Tibial nerve (tissue), 4 donors: ENCODE measurements at regions not wholly inside any gene's neighbourhood (a gene's known extent, or its start where the extent isn't known, plus 50 kb on each side); places are given as distances from the start of the nearest gene placed in this dataset.

Experiments used
- DNase-seq, 2 donors: peaks; one replicate each; pipeline ENCODE4 v3.0.0-alpha.2; 2019; ENCODE audit warnings: low spot score in 2 of 2
- H3K27ac ChIP-seq, 4 donors: fragments of 200-600 bp; sonication (generic) in 3 of 4; one replicate each; pipeline ENCODE4 v1.5.1; 2017 to 2019; ENCODE audit warnings: mild to moderate bottlenecking in 1 of 4
- H3K27me3 ChIP-seq, 2 donors: fragments of 200-600 bp; sonication (generic) in 1 of 2; one replicate each; pipeline versions ENCODE4 v1.5.1 to v1.6.0; 2017 to 2019
- H3K36me3 ChIP-seq, 3 donors: fragments of 200-600 bp; sonication (generic); one replicate each; pipeline ENCODE4 v1.5.1; 2018 to 2019
- H3K4me1 ChIP-seq, 4 donors: fragments of 200-600 bp; sonication (generic) in 3 of 4; one replicate each; pipeline ENCODE4 v1.5.1; 2017 to 2019
- H3K4me3 ChIP-seq, 4 donors: fragments of 200-600 bp; sonication (generic) in 3 of 4; one replicate each; pipeline ENCODE4 v1.5.1; 2017 to 2019; ENCODE audit warnings: mild to moderate bottlenecking in 1 of 4, moderate library complexity in 1 of 4
- H3K9me3 ChIP-seq, 4 donors: fragments of 200-600 bp; sonication (generic) in 3 of 4; one replicate each; pipeline ENCODE4 v1.5.1; 2017 to 2019
- EP300 ChIP-seq, 2 donors: sonication (generic); formaldehyde crosslinking; IDR thresholded peaks; one replicate each; pipeline ENCODE4 v1.6.1; 2017; ENCODE audit warnings: antibody characterized with exemption in 2 of 2, mild to moderate bottlenecking in 1 of 2
- POLR2A ChIP-seq, 2 donors: fragments of 450-650 bp; IDR thresholded peaks; one replicate each; pipeline ENCODE4 v1.6.1; 2017; ENCODE audit warnings: antibody characterized with exemption in 2 of 2, mild to moderate bottlenecking in 2 of 2, moderate library complexity in 2 of 2
- WGBS, 2 donors: methylation state at CpG; one replicate each; pipeline ENCODE4 v1.1.5; 2018; 5-methylcytosine and 5-hydroxymethylcytosine counted together
- TF ChIP-seq, protein P1 (sequence below), 5 experiments: fragments of 200-600 bp in 3 of 5; fragments of 450-650 bp in 2 of 5; sonication (generic) in 3 of 5; IDR thresholded peaks; one replicate each; pipeline ENCODE4 v1.5.1; 2016 to 2019; ENCODE audit warnings: antibody characterized with exemption in 5 of 5, mild to moderate bottlenecking in 3 of 5, moderate library complexity in 2 of 5

DNA sequence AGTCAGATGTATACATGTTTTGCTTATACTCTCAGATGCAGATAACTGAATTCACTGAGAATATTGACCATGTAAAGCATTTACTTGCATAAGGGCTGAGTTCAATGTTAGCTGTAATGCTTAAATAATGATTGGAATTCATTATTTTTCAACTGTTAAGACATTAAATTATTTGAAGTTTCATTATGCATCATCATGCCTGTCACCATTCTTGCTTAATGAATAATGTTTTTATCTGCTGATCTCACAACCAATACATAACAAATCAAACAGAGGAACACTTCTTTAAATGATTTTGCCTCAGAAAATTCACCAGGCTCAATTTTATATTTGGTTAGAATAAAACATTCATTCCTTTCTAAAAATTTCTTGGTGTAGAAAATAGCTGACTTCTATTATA, 233.4 kb downstream of the GPR37 start:
- TF ChIP-seq, protein P1, sequence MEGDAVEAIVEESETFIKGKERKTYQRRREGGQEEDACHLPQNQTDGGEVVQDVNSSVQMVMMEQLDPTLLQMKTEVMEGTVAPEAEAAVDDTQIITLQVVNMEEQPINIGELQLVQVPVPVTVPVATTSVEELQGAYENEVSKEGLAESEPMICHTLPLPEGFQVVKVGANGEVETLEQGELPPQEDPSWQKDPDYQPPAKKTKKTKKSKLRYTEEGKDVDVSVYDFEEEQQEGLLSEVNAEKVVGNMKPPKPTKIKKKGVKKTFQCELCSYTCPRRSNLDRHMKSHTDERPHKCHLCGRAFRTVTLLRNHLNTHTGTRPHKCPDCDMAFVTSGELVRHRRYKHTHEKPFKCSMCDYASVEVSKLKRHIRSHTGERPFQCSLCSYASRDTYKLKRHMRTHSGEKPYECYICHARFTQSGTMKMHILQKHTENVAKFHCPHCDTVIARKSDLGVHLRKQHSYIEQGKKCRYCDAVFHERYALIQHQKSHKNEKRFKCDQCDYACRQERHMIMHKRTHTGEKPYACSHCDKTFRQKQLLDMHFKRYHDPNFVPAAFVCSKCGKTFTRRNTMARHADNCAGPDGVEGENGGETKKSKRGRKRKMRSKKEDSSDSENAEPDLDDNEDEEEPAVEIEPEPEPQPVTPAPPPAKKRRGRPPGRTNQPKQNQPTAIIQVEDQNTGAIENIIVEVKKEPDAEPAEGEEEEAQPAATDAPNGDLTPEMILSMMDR (IDR thresholded peaks at IDR 0.05): no peak
- TF ChIP-seq POLR2A (IDR thresholded peaks at IDR 0.05) (no peak), EP300 (IDR thresholded peaks at IDR 0.05) (no peak)

DNA sequence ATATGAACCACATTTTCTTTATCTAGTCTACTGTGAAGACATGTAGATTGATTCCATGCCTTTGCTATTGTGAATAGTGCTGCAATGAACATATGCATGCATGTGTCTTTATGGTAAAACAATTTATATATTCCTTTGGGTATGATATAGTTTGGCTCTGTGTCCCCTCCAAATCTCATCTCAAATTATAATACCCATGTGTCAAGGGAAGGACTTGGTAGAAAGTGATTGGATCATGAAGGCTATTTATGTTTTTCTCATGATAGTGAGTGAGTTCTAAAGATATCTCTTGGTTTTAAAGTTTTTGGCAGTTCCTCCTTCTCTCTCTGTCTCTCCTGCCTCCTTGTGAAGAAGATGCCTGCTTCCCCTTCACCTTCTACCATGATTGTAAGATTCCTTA, 248.7 kb downstream of the GPR37 start:
- no peak for DNase-seq
- Histone ChIP-seq H3K4me1 (no peaks in the 10 kb centered on the region), H3K9me3 (peaks cover 0 to 1% (median 0%) of the 10 kb centered on the region in 4 donors), H3K27me3 (no peaks in the 10 kb centered on the region), H3K4me3 (no peak overlapping the region), H3K27ac (no peak overlapping the region), H3K36me3 (no peaks in the 10 kb centered on the region)
- TF ChIP-seq POLR2A (IDR thresholded peaks at IDR 0.05): no peak
- TF ChIP-seq, protein P1 (IDR thresholded peaks at IDR 0.05): no peak
- TF ChIP-seq EP300 (IDR thresholded peaks at IDR 0.05): no peak

More for the DNA sequence above, 233.4 kb downstream of the GPR37 start:
- H3K27me3 ChIP-seq: no peaks in the 10 kb centered on the region
- H3K4me3 ChIP-seq: no peak overlapping the region
- no peak overlapping the region for H3K27ac ChIP-seq
- no peaks in the 10 kb centered on the region for H3K36me3 ChIP-seq
- no peak for DNase-seq
- H3K4me1 ChIP-seq: no peaks in the 10 kb centered on the region
- peaks cover 0 to 8% (median 0%) of the 10 kb centered on the region in 4 donors for H3K9me3 ChIP-seq

DNA sequence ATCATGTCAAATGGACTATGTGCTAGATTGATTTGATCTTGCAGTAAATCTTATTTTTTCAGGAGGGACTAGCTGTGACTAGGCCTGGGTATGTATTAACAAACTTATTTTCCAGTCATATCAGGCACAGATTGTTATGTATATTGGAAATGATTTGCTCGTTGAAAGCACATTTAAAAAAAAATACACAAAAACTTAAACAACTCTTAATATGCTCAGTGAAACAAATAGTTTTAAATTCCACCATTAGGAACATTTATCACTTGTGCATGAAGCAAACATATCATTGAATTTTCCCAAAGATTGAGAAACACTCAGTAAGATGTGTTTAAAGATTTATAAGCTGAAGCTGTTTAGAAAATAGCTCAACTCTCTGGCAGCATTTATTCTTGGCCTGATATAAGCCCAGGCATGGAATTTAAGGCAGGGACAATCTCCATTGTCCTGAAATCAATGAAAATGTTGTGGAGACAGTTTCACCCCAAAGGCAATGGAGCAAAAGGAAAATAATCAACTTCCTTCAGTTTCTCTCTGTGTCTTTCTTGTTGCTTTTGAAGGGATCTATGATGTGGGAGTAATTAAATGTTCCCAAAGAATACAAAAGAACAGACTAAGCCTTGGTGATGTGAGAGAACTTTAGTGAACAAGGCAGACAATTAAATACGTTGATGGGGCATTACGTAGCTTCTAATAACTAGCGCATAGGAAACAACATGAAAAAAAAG, 250.3 kb downstream of the GPR37 start:
- no peak overlapping the region for H3K27ac ChIP-seq
- no peak for DNase-seq
- H3K36me3 ChIP-seq: no peaks in the 10 kb centered on the region
- no peaks in the 10 kb centered on the region for H3K9me3 ChIP-seq
- 39 to 40% methylated on average over 4 of the region's 4 CpGs for WGBS, 2 donors
- no peak overlapping the region for H3K4me3 ChIP-seq
- H3K27me3 ChIP-seq: no peaks in the 10 kb centered on the region
- no peaks in the 10 kb centered on the region for H3K4me1 ChIP-seq
- no peak for TF ChIP-seq POLR2A (IDR thresholded peaks at IDR 0.05)
- TF ChIP-seq, protein P1 (IDR thresholded peaks at IDR 0.05): no peak
- TF ChIP-seq EP300 (IDR thresholded peaks at IDR 0.05): no peak

DNA sequence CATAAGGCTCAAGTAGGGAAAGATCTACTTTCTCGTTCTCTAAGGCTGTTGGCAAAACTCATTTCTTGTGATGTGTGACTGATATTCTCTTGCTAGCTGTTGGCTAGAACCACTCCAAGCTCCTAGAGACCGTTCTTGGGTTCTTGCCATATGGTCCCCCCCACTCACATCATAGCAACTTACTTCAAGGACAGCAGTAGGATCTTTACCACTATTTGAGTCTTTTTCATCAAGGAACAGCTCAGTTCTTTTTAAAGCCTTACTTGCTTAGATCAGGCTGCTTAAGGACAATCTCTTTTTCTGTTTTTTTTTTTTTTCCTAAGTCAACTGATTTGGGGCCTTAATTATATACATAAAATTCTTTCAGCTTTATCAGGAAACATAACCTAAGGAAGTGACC, 251.1 kb downstream of the GPR37 start:
- no peak for TF ChIP-seq EP300 (IDR thresholded peaks at IDR 0.05)
- no peak for TF ChIP-seq POLR2A (IDR thresholded peaks at IDR 0.05)
- TF ChIP-seq, protein P1 (IDR thresholded peaks at IDR 0.05): no peak
- no peaks in the 10 kb centered on the region for H3K4me1 ChIP-seq
- H3K9me3 ChIP-seq: no peaks in the 10 kb centered on the region
- H3K4me3 ChIP-seq: no peak overlapping the region
- H3K27me3 ChIP-seq: no peaks in the 10 kb centered on the region
- H3K36me3 ChIP-seq: no peaks in the 10 kb centered on the region
- no peak for DNase-seq
- 66 to 77% methylated on average over 2 of the region's 2 CpGs for WGBS, 2 donors
- H3K27ac ChIP-seq: no peak overlapping the region

DNA sequence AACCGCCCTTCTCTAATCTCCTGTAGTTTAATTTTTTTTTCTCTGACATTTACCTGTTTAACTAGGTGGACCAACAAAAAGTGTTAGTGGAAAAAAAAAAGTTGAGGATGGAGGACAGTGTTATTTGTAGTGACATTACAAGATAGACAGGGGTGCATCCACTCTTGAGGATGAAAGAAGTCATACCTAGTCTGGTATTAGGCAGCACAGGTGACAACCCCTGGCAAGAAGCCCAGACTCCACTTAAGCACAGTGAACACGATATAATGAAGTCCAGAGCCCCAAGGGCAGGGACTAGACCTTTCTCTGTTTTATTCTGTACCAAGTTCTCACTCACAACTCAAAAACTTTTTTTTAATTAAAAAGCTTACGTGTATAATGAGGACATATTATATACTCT, 268.4 kb downstream of the GPR37 start:
- no peak for DNase-seq
- Histone ChIP-seq H3K4me1 (no peaks in the 10 kb centered on the region), H3K27me3 (no peaks in the 10 kb centered on the region), H3K4me3 (no peak overlapping the region), H3K36me3 (no peaks in the 10 kb centered on the region), H3K9me3 (no peaks in the 10 kb centered on the region), H3K27ac (no peak overlapping the region)
- TF ChIP-seq, protein P1 (IDR thresholded peaks at IDR 0.05): no peak
- no peak for TF ChIP-seq EP300 (IDR thresholded peaks at IDR 0.05)
- TF ChIP-seq POLR2A (IDR thresholded peaks at IDR 0.05): no peak
- 41 to 46% methylated on average over 3 of the region's 3 CpGs for WGBS, 2 donors
